OCI-LY1 (cell line): ENCODE measurements at regions not wholly inside any gene's neighbourhood (a gene's known extent, or its start where the extent isn't known, plus 50 kb on each side); places are given as distances from the start of the nearest gene placed in this dataset.

Source experiments
- H2AFZ ChIP-seq: fragments of 200-600 bp; sonication (generic), shearing (Covaris generic); 2 replicates; pipeline ENCODE4 v1.6.0; 2014; ENCODE audit warnings: antibody characterized with exemption, mild to moderate bottlenecking, low read length
- H3F3A ChIP-seq: fragments of 200-600 bp; sonication (generic), shearing (Covaris generic); 2 replicates; pipeline ENCODE4 v1.6.0; 2014; ENCODE audit warnings: mild to moderate bottlenecking, antibody characterized with exemption, low read length, moderate library complexity; ENCODE audit not compliant: insufficient read depth
- H3K27ac ChIP-seq: fragments of 200-600 bp; sonication (generic); 2 replicates; pipeline ENCODE4 v1.5.1; 2014; ENCODE audit warnings: low read length, mixed run types, mild to moderate bottlenecking, low read depth; ENCODE audit not compliant: poor library complexity, severe bottlenecking
- H3K27me3 ChIP-seq: fragments of 200-600 bp; sonication (generic); 2 replicates; pipeline ENCODE4 v1.6.0; 2014; ENCODE audit warnings: antibody characterized with exemption, mild to moderate bottlenecking, low read length, moderate library complexity; ENCODE audit not compliant: insufficient read depth
- H3K36me3 ChIP-seq: fragments of 200-600 bp; sonication (generic); 2 replicates; pipeline ENCODE4 v1.6.1; 2014; ENCODE audit warnings: mild to moderate bottlenecking, antibody characterized with exemption, low read length, moderate library complexity, mixed read lengths; ENCODE audit not compliant: insufficient read depth
- H3K4me1 ChIP-seq: fragments of 200-600 bp; sonication (generic); 2 replicates; pipeline ENCODE4 v1.5.1; 2014; ENCODE audit warnings: mild to moderate bottlenecking, low read length, moderate library complexity; ENCODE audit not compliant: insufficient read depth, severe bottlenecking
- H3K4me2 ChIP-seq: fragments of 200-600 bp; sonication (generic), shearing (Covaris generic); 2 replicates; pipeline ENCODE4 v1.6.1; 2014; ENCODE audit warnings: low read length
- H3K4me3 ChIP-seq: fragments of 200-600 bp; sonication (generic); 2 replicates; pipeline ENCODE4 v1.5.1; 2014; ENCODE audit warnings: low read length, low read depth, mild to moderate bottlenecking, mixed read lengths; ENCODE audit not compliant: poor library complexity, severe bottlenecking
- H3K79me2 ChIP-seq: fragments of 200-600 bp; shearing (Covaris generic); 2 replicates; pipeline ENCODE4 v1.6.1; 2016; ENCODE audit warnings: mixed run types, low read length, mixed read lengths; ENCODE audit not compliant: insufficient read depth
- H3K9ac ChIP-seq: fragments of 200-600 bp; sonication (generic), shearing (Covaris generic); 2 replicates; pipeline ENCODE4 v1.6.1; 2014; ENCODE audit warnings: mild to moderate bottlenecking, low read length, mixed read lengths
- H3K9me2 ChIP-seq: fragments of 200-600 bp; sonication (generic), shearing (Covaris generic); 2 replicates; pipeline ENCODE4 v1.6.1; 2014; ENCODE audit warnings: low read depth, mild to moderate bottlenecking, low read length, mixed read lengths
- H3K9me3 ChIP-seq: fragments of 200-600 bp; shearing (Covaris generic); 2 replicates; pipeline ENCODE4 v1.6.1; 2014; ENCODE audit warnings: low read length, mixed read lengths
- H4K20me1 ChIP-seq: fragments of 200-600 bp; sonication (generic), shearing (Covaris generic); 2 replicates; pipeline ENCODE4 v1.6.0; 2016; ENCODE audit warnings: mild to moderate bottlenecking, low read length; ENCODE audit not compliant: insufficient read depth
- CTCF ChIP-seq: fragments of 200-600 bp; sonication (generic), shearing (Covaris generic); IDR thresholded peaks from 2 replicates; pipeline ENCODE4 v1.5.1; 2017; ENCODE audit warnings: mild to moderate bottlenecking, antibody characterized with exemption, low read length, moderate library complexity, mixed read lengths
- EZH2 ChIP-seq: fragments of 200-600 bp; sonication (generic), shearing (Covaris generic); IDR thresholded peaks from 2 replicates; pipeline ENCODE4 v1.8.0; 2017; ENCODE audit warnings: borderline replicate concordance, mixed run types, mild to moderate bottlenecking, antibody characterized with exemption, low read length, moderate library complexity, mixed read lengths

DNA sequence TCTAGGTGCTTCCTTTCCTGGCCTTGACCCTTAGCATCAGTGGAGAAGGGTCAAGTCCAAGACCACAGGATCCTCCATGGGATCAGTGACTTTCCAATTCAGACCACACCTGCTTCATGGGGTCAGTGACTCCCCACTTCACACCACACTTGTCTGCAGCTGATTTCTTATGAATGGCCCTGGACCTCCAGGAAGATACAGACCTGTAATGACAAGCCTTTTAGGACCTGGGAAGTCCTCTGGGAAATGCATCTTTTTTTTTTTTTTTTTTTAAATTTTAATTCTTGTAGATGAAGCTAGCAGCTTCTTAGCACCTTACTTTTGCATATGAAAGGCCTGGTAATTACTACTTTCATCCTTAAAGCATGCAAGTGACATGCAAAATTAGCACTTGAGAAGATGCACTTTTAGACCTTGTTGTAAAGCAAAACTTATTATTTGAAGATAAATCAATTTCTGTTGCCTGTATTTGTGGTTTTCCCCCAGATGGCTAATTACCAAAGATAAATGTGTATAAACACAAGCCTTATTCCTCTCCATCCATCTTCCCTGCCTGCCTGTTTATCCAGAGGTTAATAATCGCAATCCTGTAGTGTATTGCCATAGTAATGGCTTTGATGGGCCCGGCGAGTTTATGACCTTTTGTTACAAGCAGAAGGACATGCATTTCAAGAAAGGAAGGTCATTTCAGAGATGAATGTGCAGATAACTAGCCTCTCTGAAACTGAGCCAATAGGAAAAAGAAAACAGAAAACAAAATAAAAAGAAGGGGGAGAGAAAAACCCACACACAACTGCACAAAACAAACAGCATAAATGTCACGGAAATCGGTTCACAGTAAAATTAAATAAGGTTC lies 1018.7 kb downstream of the TYW1 start:
- Histone ChIP-seq H3K79me2 (no peaks in the 10 kb centered on the region), H3F3A (no peaks in the 10 kb centered on the region), H3K4me1 (no peaks in the 10 kb centered on the region), H4K20me1 (no peaks in the 10 kb centered on the region), H3K4me2 (no peak overlapping the region), H3K9me3 (no peaks in the 10 kb centered on the region), H2AFZ (no peak overlapping the region), H3K27me3 (no peaks in the 10 kb centered on the region), H3K9ac (no peak overlapping the region), H3K27ac (no peak overlapping the region), H3K4me3 (no peak overlapping the region), H3K36me3 (no peaks in the 10 kb centered on the region), H3K9me2 (no peaks in the 10 kb centered on the region)
- TF ChIP-seq EZH2 (no peak), CTCF (no peak)

- Histone ChIP-seq H3K36me3 (no peaks in the 10 kb centered on the region), H3K4me1 (no peaks in the 10 kb centered on the region), H3K27me3 (no peaks in the 10 kb centered on the region), H3K9me2 (no peaks in the 10 kb centered on the region), H3K4me2 (no peak overlapping the region), H3K79me2 (no peaks in the 10 kb centered on the region), H3K9ac (no peak overlapping the region), H3F3A (no peaks in the 10 kb centered on the region), H3K27ac (no peak overlapping the region), H4K20me1 (no peaks in the 10 kb centered on the region), H3K4me3 (no peak overlapping the region), H2AFZ (no peak overlapping the region), H3K9me3 (no peaks in the 10 kb centered on the region)
- TF ChIP-seq CTCF (no peak), EZH2 (no peak)
Measured at GRCh38 chr7:68015978-68016532, 1019.4 kb downstream of the TYW1 start.

DNA sequence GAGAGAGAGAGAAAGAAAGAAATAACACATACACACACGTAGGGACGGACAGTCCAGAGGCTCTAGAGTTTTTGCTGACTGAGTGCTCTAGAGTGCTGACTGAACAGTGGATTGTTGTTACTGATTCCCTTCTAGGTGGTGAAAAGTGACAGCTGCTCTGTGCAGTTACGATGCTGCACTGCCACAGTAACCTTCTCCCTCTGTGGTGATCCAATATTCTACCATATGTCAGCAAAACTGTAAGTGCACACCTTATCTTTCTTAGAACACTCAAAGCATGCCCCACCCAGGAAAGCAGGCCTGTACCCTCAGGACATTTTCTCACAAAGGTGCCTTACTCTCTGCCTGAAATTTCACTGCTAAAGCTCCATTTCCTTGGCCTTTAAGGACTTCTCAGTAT lies 1023.5 kb downstream of the TYW1 start:
- H4K20me1 ChIP-seq = no peaks in the 10 kb centered on the region
- H3F3A ChIP-seq = no peaks in the 10 kb centered on the region
- TF ChIP-seq EZH2 = no peak
- TF ChIP-seq CTCF = no peak
- no peak overlapping the region for H2AFZ ChIP-seq
- no peak overlapping the region for H3K4me3 ChIP-seq
- no peak overlapping the region for H3K4me2 ChIP-seq
- no peaks in the 10 kb centered on the region for H3K4me1 ChIP-seq
- no peaks in the 10 kb centered on the region for H3K27me3 ChIP-seq
- H3K9ac ChIP-seq = no peak overlapping the region
- no peaks in the 10 kb centered on the region for H3K36me3 ChIP-seq
- H3K9me2 ChIP-seq = no peaks in the 10 kb centered on the region
- H3K9me3 ChIP-seq = no peaks in the 10 kb centered on the region
- no peak overlapping the region for H3K27ac ChIP-seq
- H3K79me2 ChIP-seq = no peaks in the 10 kb centered on the region
